Left ventricle myocardium superior (tissue), 1 donor: ENCODE measurements at regions not wholly inside any gene's neighbourhood (a gene's known extent, or its start where the extent isn't known, plus 50 kb on each side); places are given as distances from the start of the nearest gene placed in this dataset.
A peak's percentile ranks its signal among the peaks of the same experiment; 100 is the strongest.
"Not testable (repeated sequence)": the region's sequence is repeated elsewhere in the genome, so short reads cannot be mapped to it uniquely, and the experiment has no call there.

Experiments
- ATAC-seq: fragments of 200-7000 bp; cut with Tn5 transposase; one replicate; pipeline ENCODE4 v1.9.1; 2020; ENCODE audit warnings: mild to moderate bottlenecking, moderate library complexity
- DNase-seq: peaks from one replicate; pipeline ENCODE4 v3.0.0-alpha.2; 2020
- intact Hi-C: fragments of 100-400 bp; cut with micrococcal nuclease; formaldehyde crosslinking; loops from one replicate; pipeline ENCODE4 v1.11.0; 2022
- donor health status: DM: no; HTN: yes; CAD: no; lungs with severe emphysema.

- ATAC-seq (peak; percentile 33), DNase-seq (no peak)
- intact Hi-C loops = no loop called here
Measured at GRCh38 chr3:188962253-188963247, 209.2 kb upstream of the TPRG1 start.

GRCh38 chr3:188964957-188965356 lies 206.8 kb upstream of the TPRG1 start:
- ATAC-seq (no peak), DNase-seq (no peak)
- intact Hi-C loops = no loop called here

- no peak for DNase-seq
- intact Hi-C loops = no loop called here
- ATAC-seq = peak; percentile 32
Measured at GRCh38 chr3:188972310-188972709, 199.5 kb upstream of the TPRG1 start.

GRCh38 chr3:188974856-188975599 lies 196.7 kb upstream of the TPRG1 start:
- DNase-seq (no peak), ATAC-seq (no peak)
- intact Hi-C loops = no loop called here

GRCh38 chr3:188975600-188976314 lies 196.0 kb upstream of the TPRG1 start:
- intact Hi-C loops = no loop called here
- no peak for DNase-seq

GRCh38 chr3:188976407-188976806 lies 195.4 kb upstream of the TPRG1 start:
- ATAC-seq = no peak
- intact Hi-C loops = no loop called here
- no peak for DNase-seq

More at GRCh38 chr3:188975600-188976314, 196.0 kb upstream of the TPRG1 start:
- no peak for ATAC-seq

- intact Hi-C loops = no loop called here
- peak; percentile 86 for ATAC-seq
- DNase-seq = peak; percentile 33
Measured at GRCh38 chr3:188978421-188979171, 193.2 kb upstream of the TPRG1 start.

GRCh38 chr3:188979248-188979647 lies 192.5 kb upstream of the TPRG1 start:
- ATAC-seq = peak; percentile 28
- intact Hi-C loops = no loop called here
- no peak for DNase-seq

- intact Hi-C loops = no loop called here
- ATAC-seq (peak; percentile 51), DNase-seq (peak; percentile 26)
Measured at GRCh38 chr3:188979669-188980310, 192.0 kb upstream of the TPRG1 start.

- no peak for ATAC-seq
- intact Hi-C loops = no loop called here
- DNase-seq = no peak
Measured at GRCh38 chr3:188993181-188993580, 178.6 kb upstream of the TPRG1 start.

- no peak for DNase-seq
- ATAC-seq = no peak
- intact Hi-C loops = no loop called here
Measured at GRCh38 chr3:189001559-189001958, 170.2 kb upstream of the TPRG1 start.

- ATAC-seq = no peak
- intact Hi-C loops = no loop called here
- DNase-seq = no peak
Measured at GRCh38 chr3:189003410-189003809, 168.4 kb upstream of the TPRG1 start.

- DNase-seq (no peak), ATAC-seq (no peak)
- intact Hi-C loops = no loop called here
Measured at GRCh38 chr3:189013224-189013888, 158.4 kb upstream of the TPRG1 start.

- ATAC-seq = no peak
- DNase-seq = no peak
- intact Hi-C loops = no loop called here
Measured at GRCh38 chr3:189014526-189014925, 157.2 kb upstream of the TPRG1 start.

- DNase-seq, ATAC-seq, intact Hi-C loops: not testable (repeated sequence)
Measured at GRCh38 chr3:189022576-189023466, 148.9 kb upstream of the TPRG1 start.

GRCh38 chr3:189025866-189026265 lies 145.9 kb upstream of the TPRG1 start:
- intact Hi-C loops = no loop called here
- DNase-seq (no peak), ATAC-seq (no peak)

GRCh38 chr3:189027626-189028155 lies 144.1 kb upstream of the TPRG1 start:
- ATAC-seq = no peak
- intact Hi-C loops = no loop called here
- no peak for DNase-seq
